ENCODE measurements at regions not wholly inside any gene's neighbourhood (a gene's known extent, or its start where the extent isn't known, plus 50 kb on each side); places are given as distances from the start of the nearest gene placed in this dataset.
A peak's percentile ranks its signal among the peaks of the same experiment; 100 is the strongest.

DNA sequence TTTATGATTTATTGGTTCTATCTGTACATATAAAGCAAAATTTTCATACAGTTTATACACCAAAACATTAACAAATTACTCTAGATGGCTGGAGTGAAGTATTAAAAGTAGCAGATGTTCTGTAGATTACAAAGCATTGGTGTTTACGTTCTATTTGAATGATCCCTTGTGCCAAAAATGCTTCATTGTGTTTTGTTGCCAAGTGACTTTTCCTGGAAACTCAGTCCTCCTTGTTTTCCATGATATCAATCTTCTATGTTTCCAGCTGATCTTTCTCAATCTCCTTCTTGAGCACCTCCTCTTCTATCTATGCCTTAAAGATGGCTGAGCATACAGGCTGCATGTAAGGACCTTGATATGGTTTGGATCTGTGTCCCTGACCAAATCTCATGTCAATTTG lies 263.6 kb upstream of the CTSO start:
- DNase-seq = no peak

DNA sequence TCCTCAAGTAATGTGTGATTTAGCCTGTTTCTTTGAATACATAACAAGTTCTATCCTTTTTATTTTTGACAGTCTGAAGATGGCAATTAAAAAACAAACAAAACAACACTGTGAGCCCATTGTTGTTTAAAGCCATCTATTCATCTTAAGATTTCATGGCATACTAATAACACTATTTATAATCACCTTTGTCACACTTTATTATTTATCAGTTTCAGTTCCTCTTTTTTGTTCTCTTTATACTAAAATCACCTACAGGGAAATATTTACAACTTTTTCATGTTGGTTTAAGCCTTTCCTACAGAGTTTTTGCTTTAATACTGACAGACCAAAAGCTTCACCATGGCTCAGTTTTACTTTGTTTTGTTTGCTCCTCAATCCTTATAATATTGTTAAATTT lies 247.4 kb upstream of the CTSO start:
- DNase-seq = no peak

- DNase-seq = no peak
Measured at GRCh38 chr4:156198511-156198910, 244.8 kb upstream of the CTSO start.

- DNase-seq = no peak
Measured at GRCh38 chr4:156197216-156197615, 243.6 kb upstream of the CTSO start.

DNA sequence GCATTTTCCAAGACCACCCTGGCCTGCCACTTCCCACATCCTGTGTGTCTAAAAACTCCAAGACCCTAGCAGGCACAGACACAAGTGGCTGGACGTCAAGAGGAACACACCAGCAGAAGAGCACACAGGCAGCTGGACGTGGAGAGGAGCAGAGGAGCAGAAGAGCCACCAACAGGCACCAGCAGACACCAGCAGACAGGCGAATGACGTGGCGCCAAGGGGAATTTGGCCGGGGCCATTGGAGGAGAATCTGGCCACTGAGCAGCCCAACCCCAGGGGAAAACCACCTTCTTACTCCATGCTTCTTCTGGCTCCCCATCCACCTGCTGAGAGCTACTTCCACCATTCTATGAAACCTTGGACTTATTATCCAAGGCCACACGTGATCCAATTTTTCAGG lies 243.1 kb upstream of the CTSO start:
- DNase-seq = no peak

GRCh38 chr4:156195914-156196313 lies 242.2 kb upstream of the CTSO start:
- no peak for DNase-seq

- no peak for DNase-seq
Measured at GRCh38 chr4:156194896-156195295, 241.2 kb upstream of the CTSO start.

DNA sequence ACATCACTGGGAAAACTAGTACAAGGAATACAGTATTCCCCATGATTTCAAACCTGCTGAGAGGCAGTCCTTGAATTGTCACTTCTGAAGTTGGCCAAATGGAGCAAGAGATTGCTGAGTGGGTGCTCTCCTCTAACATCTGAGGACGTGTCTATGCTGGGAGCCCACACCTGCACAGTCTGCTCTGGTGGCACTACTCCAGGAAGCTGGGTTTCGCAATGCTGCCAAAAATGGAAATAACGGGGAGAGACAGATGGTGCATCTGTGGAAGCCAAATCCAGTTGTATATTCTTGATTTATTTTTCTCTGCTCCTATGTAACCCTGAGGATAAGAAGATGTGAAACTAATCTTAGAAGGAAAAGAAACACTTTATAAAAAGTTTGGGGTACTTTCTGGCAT lies 240.1 kb upstream of the CTSO start:
- peak; percentile 43 for DNase-seq

GRCh38 chr4:156193106-156193505 lies 239.4 kb upstream of the CTSO start:
- DNase-seq = no peak

DNA sequence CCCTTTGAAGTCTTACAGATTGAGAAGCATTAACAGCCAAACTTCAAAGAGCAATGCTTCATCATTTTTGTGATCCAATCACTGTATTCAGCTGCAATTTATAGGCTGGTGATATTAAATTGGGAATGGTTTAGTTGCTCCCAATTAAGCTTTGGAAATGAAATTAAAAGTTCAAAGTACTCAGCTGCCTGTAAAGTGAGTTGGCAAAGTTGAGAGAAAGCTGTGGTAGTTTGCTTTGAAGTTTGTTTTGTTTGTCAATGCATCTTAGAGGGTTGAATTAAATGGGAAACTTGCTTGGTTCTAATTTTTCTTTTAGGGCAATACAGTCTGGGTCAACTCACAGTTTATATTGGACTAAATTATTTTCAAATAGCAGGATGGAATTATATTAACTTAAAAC lies 238.4 kb upstream of the CTSO start:
- DNase-seq = no peak

GRCh38 chr4:156191044-156191781 lies 237.5 kb upstream of the CTSO start:
- no peak for DNase-seq

GRCh38 chr4:156190615-156191014 lies 236.9 kb upstream of the CTSO start:
- DNase-seq = no peak

DNA sequence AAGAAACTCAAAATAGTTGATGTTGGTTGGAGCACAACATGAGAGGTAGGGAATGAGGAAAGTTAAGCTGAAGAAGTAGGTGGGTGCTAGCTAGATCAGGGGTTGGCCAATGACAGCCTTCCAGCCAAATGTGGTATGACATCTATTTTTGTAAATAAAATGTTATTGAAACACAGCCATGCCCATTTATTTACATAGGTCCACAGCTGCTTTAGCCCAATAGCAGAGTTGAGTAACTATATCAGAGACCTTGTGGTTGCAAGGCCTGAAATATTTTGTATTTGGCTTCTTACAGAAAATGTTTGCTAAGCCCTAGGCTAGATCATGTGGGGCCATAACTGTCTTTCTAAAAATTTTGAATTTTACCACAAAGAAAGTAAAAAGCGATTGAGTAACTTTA lies 234.9 kb upstream of the CTSO start:
- no peak for DNase-seq

DNA sequence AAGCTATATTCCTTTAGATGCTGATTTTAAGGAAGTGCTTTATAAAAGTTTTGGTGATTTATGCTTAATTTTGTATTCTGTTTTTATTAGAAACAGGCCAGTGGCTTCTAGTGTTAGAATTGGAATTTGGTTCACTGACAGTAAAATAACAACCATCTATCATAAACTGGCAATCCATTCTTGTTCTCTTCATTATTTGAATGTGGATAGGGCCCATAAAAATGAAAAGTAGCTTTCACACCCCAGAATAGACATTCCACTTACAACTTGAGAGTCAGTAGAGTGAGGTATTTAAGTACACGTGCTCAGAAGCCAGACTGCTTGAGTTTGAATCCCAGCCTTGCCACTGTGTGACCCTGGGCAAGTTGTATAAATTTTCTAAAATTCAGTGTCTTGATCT lies 232.4 kb upstream of the CTSO start:
- DNase-seq = no peak

DNA sequence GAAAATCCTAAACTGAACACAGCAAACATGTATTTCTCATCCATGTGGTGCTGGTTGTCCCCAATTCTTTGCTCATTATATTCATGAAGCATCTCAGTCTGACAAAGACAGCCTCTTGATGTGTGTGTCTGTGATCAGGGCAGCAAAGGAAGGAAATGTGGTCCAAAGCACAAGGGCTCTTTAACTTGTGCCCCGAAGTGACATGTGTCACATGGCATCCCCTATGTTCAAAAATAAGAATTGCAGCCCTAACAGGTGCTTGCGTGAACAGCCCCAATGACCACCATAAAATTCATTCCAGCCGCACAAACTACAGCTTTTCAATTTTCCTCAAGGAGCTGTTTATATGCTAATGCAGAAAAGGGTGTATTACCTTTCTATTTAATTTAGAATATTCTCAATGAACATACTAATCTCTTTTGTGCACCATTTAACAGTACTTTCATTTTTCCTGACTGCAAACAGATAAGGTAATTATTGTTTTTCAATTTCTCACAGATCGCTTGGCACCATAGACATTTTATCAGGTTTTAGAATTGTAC lies 231.9 kb upstream of the CTSO start:
- DNase-seq = no peak

DNA sequence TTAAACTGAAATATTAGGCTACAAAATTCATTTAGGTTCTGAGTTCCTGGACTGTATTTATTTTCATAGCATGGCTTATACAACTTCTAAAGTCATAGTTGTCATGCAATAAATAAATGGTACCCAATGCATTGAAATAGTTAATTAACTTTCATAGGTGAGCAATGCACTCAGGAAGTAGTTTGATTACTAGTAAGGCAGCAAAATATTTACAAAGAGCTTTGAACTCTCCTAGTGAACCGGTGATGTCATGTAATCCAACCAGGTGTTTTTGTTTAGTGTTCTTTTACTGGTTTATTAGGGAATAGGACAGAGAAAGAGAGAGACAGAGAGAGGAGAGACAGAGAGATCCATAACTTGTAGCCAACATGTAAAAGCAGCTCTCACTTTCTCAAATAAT lies 228.6 kb upstream of the CTSO start:
- DNase-seq = no peak

DNA sequence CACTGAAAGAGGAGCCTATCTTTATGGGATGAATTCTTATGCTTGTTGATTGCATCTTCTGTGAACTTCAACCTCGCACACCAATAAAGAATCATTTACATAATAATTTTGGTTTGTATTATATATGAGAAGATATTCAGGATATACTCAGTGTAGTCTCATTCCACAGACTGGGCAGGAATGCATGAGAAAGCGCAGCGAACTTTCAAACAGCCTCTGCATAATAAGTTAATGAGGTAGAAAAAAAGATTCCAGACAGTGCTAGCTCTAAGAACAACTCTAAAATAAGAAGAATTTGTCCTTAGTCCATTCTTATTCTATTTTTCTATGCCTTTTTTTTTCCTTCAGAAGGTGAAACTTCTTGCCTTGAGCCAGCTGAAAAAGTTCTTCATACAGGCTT lies 224.3 kb upstream of the CTSO start:
- no peak for DNase-seq

DNA sequence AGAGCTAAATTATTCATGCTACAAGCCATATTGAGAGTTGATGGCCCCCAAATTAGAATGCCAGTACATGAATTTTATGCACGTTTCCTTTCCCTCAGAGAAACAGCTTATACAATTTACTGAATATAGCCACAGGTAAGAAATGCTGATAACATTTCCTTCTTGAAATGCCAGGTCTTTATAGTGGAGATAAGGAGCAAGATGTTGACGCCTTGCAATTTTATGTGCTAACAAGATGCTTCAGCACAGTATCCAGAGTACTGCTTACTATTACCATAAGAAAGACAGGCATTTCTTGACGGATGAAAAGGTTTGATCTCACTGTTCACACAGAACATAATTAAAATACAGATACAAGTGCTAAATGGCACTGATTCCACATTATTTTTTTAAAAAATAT lies 223.2 kb upstream of the CTSO start:
- no peak for DNase-seq

DNA sequence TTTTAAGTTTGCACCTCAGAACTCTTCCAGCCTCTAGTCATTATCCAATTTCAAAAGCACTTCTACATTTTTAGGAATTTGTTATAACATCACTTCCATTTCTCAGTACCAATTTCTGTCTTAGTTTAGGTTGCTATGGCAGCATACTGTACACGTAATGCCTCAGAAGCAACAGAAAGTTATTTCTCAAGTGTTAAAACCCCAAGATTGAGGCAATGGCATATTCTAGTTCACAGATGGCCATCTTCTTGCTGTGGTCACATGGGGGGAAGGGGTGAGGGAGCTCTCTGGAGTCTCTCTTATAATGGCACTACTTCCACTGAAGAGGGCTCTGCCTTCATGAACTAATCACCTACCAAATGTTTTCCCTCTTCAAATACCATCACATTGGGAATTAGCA lies 220.3 kb upstream of the CTSO start:
- no peak for DNase-seq

DNA sequence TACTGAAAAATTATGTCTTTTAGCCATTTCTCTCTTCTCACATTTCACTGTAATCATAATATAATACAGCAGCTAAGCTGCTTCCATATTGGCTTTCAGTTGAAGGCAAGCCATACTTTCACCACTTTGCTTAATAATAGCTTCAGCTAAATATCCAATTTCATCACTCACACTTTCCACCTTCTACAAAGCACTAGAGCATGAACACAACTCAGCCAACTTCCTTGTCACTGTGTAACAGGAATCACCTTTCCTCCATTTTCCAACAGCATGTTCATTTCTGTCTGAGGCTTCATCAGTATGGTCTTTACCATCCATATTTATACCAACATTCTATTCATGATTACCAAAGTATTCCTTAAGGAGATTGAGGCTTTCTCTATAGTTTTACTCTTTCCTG lies 219.8 kb upstream of the CTSO start:
- no peak for DNase-seq

GRCh38 chr4:156169861-156170260 lies 216.2 kb upstream of the CTSO start:
- no peak for DNase-seq

- DNase-seq = peak; percentile 66
Measured at GRCh38 chr4:156169011-156169410, 215.3 kb upstream of the CTSO start.

- no peak for DNase-seq
Measured at GRCh38 chr4:156168288-156168687, 214.6 kb upstream of the CTSO start.

- no peak for DNase-seq
Measured at GRCh38 chr4:156158747-156159146, 205.1 kb upstream of the CTSO start.

DNA sequence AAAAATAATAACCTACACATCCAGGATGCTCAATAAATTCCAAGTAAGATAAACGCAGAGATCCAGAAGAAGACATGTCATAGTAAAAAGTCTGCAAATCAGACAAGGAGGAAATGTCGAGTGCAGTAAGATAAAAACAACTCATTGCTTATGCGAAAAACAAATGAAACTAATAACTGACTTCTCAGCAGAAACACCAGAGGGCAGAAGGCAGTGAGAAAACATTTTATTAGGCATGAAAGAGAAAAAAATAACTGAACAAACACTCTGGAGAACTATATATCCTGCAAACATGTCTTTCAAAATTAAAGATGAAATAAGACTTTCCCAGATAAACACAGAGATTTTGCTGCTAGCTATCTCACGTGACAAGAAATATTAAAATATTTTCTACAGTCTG lies 201.3 kb upstream of the CTSO start:
- DNase-seq = no peak
